SK-N-SH (cell line): ENCODE measurements at regions not wholly inside any gene's neighbourhood (a gene's known extent, or its start where the extent isn't known, plus 50 kb on each side); places are given as distances from the start of the nearest gene placed in this dataset.

Source experiments
- ELF1 ChIP-seq: IDR thresholded peaks from 2 replicates; pipeline ENCODE4 v1.4.0; 2012
- GABPA ChIP-seq: IDR thresholded peaks from 2 replicates; pipeline ENCODE4 v1.4.0; 2012; ENCODE audit warnings: low read depth, mild to moderate bottlenecking
- JUND ChIP-seq: IDR thresholded peaks from 2 replicates; pipeline ENCODE4 v1.4.0; 2012
- TAF1 ChIP-seq: IDR thresholded peaks from 2 replicates; pipeline ENCODE4 v1.6.1; 2012; ENCODE audit warnings: low read depth, mild to moderate bottlenecking, low read length, moderate library complexity, borderline replicate concordance
- YY1 ChIP-seq: IDR thresholded peaks from 2 replicates; pipeline ENCODE4 v1.4.0; 2012; ENCODE audit warnings: low read depth, mild to moderate bottlenecking
- TF ChIP-seq, protein P1 (sequence below): IDR thresholded peaks from 2 replicates; pipeline ENCODE4 v1.4.0; 2012; ENCODE audit warnings: low read depth
- TF ChIP-seq, protein P2 (sequence below): fragments of 200-600 bp; sonication (generic); IDR thresholded peaks from 2 replicates; pipeline ENCODE4 v1.6.1; 2017; ENCODE audit warnings: antibody characterized with exemption, mild to moderate bottlenecking, moderate library complexity

DNA sequence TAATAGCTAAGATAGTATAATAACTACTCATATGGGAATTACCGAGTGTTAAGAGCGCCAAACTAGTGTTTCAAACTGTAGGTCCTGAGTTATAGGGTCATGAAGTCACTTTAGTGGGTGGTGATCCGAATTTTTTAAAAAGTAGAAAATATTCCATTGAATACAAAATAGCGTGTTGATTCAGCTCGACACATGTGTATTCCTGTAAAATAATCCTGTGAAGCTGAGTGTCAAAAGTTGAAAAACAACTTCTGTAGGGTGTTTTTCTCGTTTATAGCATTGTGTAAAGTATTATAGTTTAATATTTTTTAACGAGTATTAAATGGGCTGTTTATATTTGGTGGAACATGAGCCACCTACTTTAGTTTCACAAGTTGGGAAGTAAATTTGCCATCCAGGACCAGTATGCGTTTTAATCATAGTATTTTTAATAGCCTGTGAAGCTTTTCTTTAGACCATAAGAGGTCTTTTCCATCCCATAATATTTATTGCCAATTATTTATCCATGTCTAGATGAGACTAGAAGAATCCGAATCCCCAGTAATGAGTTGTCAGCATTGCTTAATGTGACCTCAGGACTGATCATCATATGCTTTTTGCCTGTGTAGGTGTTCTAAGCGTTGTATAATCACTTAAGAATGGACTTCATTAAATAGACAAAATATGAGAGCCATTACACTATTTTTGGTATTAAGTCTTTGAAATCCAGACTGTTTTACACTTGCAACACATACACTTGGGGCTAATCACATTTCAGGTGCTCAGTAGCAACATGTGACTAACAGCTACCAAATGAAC is 84.1 kb downstream of the PTPDC1 start:
- TF ChIP-seq, protein P1, sequence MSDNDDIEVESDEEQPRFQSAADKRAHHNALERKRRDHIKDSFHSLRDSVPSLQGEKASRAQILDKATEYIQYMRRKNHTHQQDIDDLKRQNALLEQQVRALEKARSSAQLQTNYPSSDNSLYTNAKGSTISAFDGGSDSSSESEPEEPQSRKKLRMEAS = no peak
- TF ChIP-seq YY1 (no peak), JUND (no peak), TAF1 (no peak), GABPA (no peak), ELF1 (no peak)
- TF ChIP-seq, protein P2, sequence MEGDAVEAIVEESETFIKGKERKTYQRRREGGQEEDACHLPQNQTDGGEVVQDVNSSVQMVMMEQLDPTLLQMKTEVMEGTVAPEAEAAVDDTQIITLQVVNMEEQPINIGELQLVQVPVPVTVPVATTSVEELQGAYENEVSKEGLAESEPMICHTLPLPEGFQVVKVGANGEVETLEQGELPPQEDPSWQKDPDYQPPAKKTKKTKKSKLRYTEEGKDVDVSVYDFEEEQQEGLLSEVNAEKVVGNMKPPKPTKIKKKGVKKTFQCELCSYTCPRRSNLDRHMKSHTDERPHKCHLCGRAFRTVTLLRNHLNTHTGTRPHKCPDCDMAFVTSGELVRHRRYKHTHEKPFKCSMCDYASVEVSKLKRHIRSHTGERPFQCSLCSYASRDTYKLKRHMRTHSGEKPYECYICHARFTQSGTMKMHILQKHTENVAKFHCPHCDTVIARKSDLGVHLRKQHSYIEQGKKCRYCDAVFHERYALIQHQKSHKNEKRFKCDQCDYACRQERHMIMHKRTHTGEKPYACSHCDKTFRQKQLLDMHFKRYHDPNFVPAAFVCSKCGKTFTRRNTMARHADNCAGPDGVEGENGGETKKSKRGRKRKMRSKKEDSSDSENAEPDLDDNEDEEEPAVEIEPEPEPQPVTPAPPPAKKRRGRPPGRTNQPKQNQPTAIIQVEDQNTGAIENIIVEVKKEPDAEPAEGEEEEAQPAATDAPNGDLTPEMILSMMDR = no peak
